Heart left ventricle (tissue), 16 donors: ENCODE measurements at regions not wholly inside any gene's neighbourhood (a gene's known extent, or its start where the extent isn't known, plus 50 kb on each side); places are given as distances from the start of the nearest gene placed in this dataset.

ENCODE experiments used
- ATAC-seq, 4 donors: fragments of 200-7000 bp; cut with Tn5 transposase; one replicate each; pipeline ENCODE4 v1.9.1; 2020 to 2022; ENCODE audit warnings: moderate library complexity in 4 of 4, mild to moderate bottlenecking in 3 of 4, moderate number of reproducible peaks in 1 of 4
- DNase-seq, 5 donors: peaks; one replicate each; pipeline ENCODE4 v3.0.0-alpha.2; 2020
- H3K27ac ChIP-seq, 12 donors: fragments of 200-600 bp; sonication (generic) in 4 of 12; one replicate each; pipeline versions ENCODE4 v1.5.0 to v1.8.0; 2016 to 2022; ENCODE audit warnings: mild to moderate bottlenecking in 2 of 12
- H3K27me3 ChIP-seq, 9 donors: fragments of 200-600 bp; sonication (generic) in 2 of 9; one replicate each; pipeline versions ENCODE4 v1.5.1 to v1.8.0; 2016 to 2022; ENCODE audit warnings: mild to moderate bottlenecking in 3 of 9
- H3K36me3 ChIP-seq, 9 donors: fragments of 200-600 bp; sonication (generic) in 2 of 9; one replicate each; pipeline versions ENCODE4 v1.5.0 to v1.8.0; 2018 to 2022; ENCODE audit warnings: mild to moderate bottlenecking in 2 of 9
- H3K4me1 ChIP-seq, 12 donors: fragments of 200-600 bp; sonication (generic) in 4 of 12; one replicate each; pipeline versions ENCODE4 v1.5.0 to v1.8.0; 2016 to 2022; ENCODE audit warnings: mild to moderate bottlenecking in 3 of 12
- H3K4me3 ChIP-seq, 12 donors: fragments of 200-600 bp; sonication (generic) in 4 of 12; one replicate each; pipeline versions ENCODE4 v1.5.0 to v1.8.0; 2017 to 2022; ENCODE audit warnings: mild to moderate bottlenecking in 9 of 12, moderate library complexity in 4 of 12
- H3K9me3 ChIP-seq, 12 donors: fragments of 200-600 bp; sonication (generic) in 4 of 12; one replicate each; pipeline versions ENCODE4 v1.5.0 to v1.8.0; 2016 to 2022; ENCODE audit warnings: mild to moderate bottlenecking in 1 of 12
- POLR2A ChIP-seq, 2 donors: fragments of 450-650 bp; IDR thresholded peaks; one replicate each; pipeline ENCODE4 v1.6.1; 2017; ENCODE audit warnings: antibody characterized with exemption in 2 of 2, mild to moderate bottlenecking in 2 of 2, moderate library complexity in 2 of 2
- WGBS, 4 donors: extraction: QIAGEN DNeasy Blood & Tissue Kit in 2 of 4; methylation state at CpG; one replicate each; pipeline versions ENCODE4 v1.1.5 to v1.1.7; 2013 to 2018; 5-methylcytosine and 5-hydroxymethylcytosine counted together
- intact Hi-C, 10 donors: fragments of 100-400 bp; cut with DNase I; formaldehyde crosslinking; loops; one replicate each; pipeline versions ENCODE4 v1.11.1 to v1.14.2; 2022
- TF ChIP-seq, protein P1 (sequence below), 12 donors: fragments of 200-600 bp; sonication (generic) in 4 of 12; IDR thresholded peaks; one replicate each; pipeline versions ENCODE4 v1.5.0 to v1.8.0; 2018 to 2022; ENCODE audit warnings: antibody characterized with exemption in 12 of 12, mild to moderate bottlenecking in 5 of 12
- donor health status: ischemic (EF 13 %, LVEDD 7.1; RV severe dilation, severe dysfunction).
- donor health status: healthy with polysubstance abuse.
- donor health status: DM: no; HTN: yes; CAD: no.
- donor health status: DM: no; HTN: no; CAD: no.
- donor health status: ischemic (EF 25% LVEDD 6.9; RV normal size, moderate dysfunction).
- donor health status: ischemic (EF 25% LVEDD 5.7; RV mildly dilated, moderate dysfunction).
- donor health status: healthy.
- donor health status: DM: yes; HTN: yes; CAD: no.
- donor health status: ischemic (EF 35%, LVEDD 5.7; RV mildly dilated, moderate dysfunction).
- donor health status: nonischemic (EF 11% LVEDD 7.7; RV severe dilation, severe dysfunction).
- donor health status: DM: yes; HTN: yes; CAD: no.
- donor health status: PGD.
- donor health status: ischemic (EF 29% LVEDD 5.4; RV normal size, mild dysfunction).
- donor health status: nonischemic (EF 23%, LVEDD 6.1; RV moderate dilation, normal function).

DNA sequence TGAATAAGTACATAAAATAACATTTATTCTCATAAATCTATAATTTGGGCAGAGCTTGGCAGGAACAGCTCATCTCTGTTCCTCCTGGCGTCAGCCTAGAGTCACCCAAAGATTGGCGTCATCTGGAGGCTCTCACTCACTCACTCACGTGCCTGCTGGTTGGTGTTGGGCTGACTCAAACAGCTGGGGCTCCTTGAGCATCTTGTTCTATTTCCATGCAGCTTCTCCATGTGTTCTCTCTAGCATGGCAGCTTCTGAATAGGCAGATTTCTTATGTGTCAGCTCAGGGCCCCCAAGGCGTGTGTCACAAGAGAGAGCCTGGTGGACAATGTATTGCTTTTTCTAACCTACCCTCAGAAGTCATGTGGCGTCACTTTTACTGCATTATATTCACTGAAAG, 70.6 kb upstream of the RAB3GAP2 start:
- no peak for TF ChIP-seq POLR2A (IDR thresholded peaks at IDR 0.05)
- TF ChIP-seq, protein P1, sequence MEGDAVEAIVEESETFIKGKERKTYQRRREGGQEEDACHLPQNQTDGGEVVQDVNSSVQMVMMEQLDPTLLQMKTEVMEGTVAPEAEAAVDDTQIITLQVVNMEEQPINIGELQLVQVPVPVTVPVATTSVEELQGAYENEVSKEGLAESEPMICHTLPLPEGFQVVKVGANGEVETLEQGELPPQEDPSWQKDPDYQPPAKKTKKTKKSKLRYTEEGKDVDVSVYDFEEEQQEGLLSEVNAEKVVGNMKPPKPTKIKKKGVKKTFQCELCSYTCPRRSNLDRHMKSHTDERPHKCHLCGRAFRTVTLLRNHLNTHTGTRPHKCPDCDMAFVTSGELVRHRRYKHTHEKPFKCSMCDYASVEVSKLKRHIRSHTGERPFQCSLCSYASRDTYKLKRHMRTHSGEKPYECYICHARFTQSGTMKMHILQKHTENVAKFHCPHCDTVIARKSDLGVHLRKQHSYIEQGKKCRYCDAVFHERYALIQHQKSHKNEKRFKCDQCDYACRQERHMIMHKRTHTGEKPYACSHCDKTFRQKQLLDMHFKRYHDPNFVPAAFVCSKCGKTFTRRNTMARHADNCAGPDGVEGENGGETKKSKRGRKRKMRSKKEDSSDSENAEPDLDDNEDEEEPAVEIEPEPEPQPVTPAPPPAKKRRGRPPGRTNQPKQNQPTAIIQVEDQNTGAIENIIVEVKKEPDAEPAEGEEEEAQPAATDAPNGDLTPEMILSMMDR (IDR thresholded peaks at IDR 0.05): no peak
- 92 to 97% (median 94%) methylated on average over 5 of the region's 5 CpGs for WGBS, 4 donors
- H3K27me3 ChIP-seq: no peaks in the 10 kb centered on the region

DNA sequence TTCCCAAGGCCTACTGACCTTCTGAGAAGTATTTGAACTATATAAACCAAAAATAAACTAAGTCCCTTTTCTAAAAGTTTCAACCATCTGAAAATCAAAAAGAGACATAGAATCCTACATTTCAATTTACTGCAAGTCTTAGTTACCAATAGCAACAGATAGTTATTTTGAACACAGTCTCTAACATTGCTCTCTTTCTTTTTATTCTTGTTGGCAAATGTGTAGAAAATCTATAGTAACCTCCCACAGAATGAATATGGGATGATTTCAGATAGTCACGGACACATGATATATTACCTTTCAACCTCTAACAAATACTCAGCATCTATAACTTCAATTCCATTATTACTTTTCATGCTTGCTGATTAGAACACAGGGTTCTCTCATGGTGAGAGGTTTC, 68.9 kb upstream of the RAB3GAP2 start:
- no peaks in the 10 kb centered on the region for H3K36me3 ChIP-seq
- no peaks in the 10 kb centered on the region for H3K9me3 ChIP-seq
- WGBS, 4 donors: 76 to 88% (median 83%) methylated on average over 1 of the region's 1 CpG
- H3K4me1 ChIP-seq: peaks cover 0 to 3% (median 0%) of the 10 kb centered on the region in 12 donors
- H3K27me3 ChIP-seq: no peaks in the 10 kb centered on the region
- no peak for ATAC-seq
- DNase-seq: no peak
- H3K4me3 ChIP-seq: no peak overlapping the region
- no peak overlapping the region for H3K27ac ChIP-seq
- intact Hi-C loops: no loop called here
- TF ChIP-seq, protein P1 (IDR thresholded peaks at IDR 0.05): no peak
- TF ChIP-seq POLR2A (IDR thresholded peaks at IDR 0.05): no peak

More for the DNA sequence above, 70.6 kb upstream of the RAB3GAP2 start:
- Histone ChIP-seq H3K27ac (no peak overlapping the region), H3K9me3 (no peaks in the 10 kb centered on the region), H3K36me3 (no peaks in the 10 kb centered on the region), H3K4me1 (no peaks in the 10 kb centered on the region), H3K4me3 (no peak overlapping the region)
- ATAC-seq: no peak
- DNase-seq: no peak
- intact Hi-C loops: no loop called here

DNA sequence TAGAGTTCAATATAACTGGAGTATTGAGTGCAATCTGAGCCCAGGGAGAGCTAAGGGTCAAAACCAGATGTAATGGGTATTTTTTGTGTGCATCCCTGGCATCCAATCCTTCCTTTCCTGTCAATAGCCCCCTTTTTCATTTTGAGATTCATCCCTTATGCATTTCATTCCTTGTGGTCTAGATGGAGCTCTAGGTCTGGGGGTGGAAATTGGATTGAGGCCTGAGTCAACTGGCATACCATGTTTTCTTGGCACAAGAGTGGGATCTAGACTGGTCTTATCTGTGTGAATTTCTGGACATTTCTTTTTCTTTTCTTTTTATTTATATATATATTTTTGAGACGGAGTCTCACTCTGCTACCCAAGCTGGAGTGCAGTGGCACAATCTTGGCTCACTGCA, 67.3 kb upstream of the RAB3GAP2 start:
- Histone ChIP-seq H3K36me3 (no peaks in the 10 kb centered on the region), H3K4me1 (peaks cover 0 to 3% (median 0%) of the 10 kb centered on the region in 12 donors), H3K27ac (no peak overlapping the region), H3K9me3 (no peaks in the 10 kb centered on the region), H3K4me3 (no peak overlapping the region), H3K27me3 (no peaks in the 10 kb centered on the region)
- no peak for DNase-seq
- no peak for ATAC-seq
- TF ChIP-seq POLR2A (IDR thresholded peaks at IDR 0.05): no peak
- TF ChIP-seq, protein P1 (IDR thresholded peaks at IDR 0.05): peak in 9 of 12 donors; percentile 7 to 35 (median 16)
- 91 to 97% (median 92%) methylated on average over 1 of the region's 1 CpG for WGBS, 4 donors
- intact Hi-C loops: no loop called here

DNA sequence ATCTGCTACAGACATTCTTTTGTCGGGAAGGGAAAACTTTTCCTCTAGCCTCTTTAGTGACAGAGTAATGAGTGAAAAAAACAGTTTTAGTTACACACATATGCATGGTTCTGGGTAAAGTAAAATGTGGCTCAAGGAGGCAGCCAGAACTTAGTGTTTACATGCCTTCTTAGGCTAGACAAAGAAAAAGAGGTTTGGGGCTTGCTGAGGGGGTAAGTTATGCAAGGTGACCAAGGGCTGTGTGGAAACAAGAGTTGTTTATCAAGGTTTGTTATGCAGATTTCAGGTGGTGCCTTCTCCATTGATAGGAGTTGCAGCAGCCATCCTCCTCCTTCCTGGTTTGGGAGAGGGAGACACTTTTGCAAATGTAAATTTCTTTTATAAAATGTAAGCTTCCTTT, 66.5 kb upstream of the RAB3GAP2 start:
- intact Hi-C loops: no loop called here
- peaks cover 0 to 3% (median 0%) of the 10 kb centered on the region in 12 donors for H3K4me1 ChIP-seq
- no peak for TF ChIP-seq POLR2A (IDR thresholded peaks at IDR 0.05)
- TF ChIP-seq, protein P1 (IDR thresholded peaks at IDR 0.05): no peak
- no peak overlapping the region for H3K27ac ChIP-seq
- 79 to 100% (median 85%) methylated on average over 1 of the region's 1 CpG for WGBS, 4 donors
- no peaks in the 10 kb centered on the region for H3K27me3 ChIP-seq
- DNase-seq (no peak), ATAC-seq (no peak)
- H3K9me3 ChIP-seq: no peaks in the 10 kb centered on the region
- no peak overlapping the region for H3K4me3 ChIP-seq
- no peaks in the 10 kb centered on the region for H3K36me3 ChIP-seq
